Activated T-helper 1 cell treated with anti-CD3 and anti-CD28 coated beads, Interleukin-12 subunit alpha, Interleukin-12 subunit beta, Interleukin-2, Interleukin-4 antibody, amounts not matched to agents 30 ng/mL and 10 ng/mL and 1 ng/mL, durations not matched to agents 14 hours and 24 hours and 36 hours (primary cell): ENCODE measurements at regions not wholly inside any gene's neighbourhood (a gene's known extent, or its start where the extent isn't known, plus 50 kb on each side); places are given as distances from the start of the nearest gene placed in this dataset.

ENCODE experiments used
- DNase-seq: peaks from one replicate; pipeline ENCODE4 v3.0.0; 2021; ENCODE audit warnings: low spot score
- H3K27ac Mint-ChIP-seq: one replicate; pipeline ENCODE4 v1.8.0; 2021; ENCODE audit warnings: mild to moderate bottlenecking, mixed read lengths
- H3K27me3 Mint-ChIP-seq: one replicate; pipeline ENCODE4 v1.8.0; 2022; ENCODE audit warnings: mild to moderate bottlenecking, moderate library complexity, mixed read lengths; ENCODE audit not compliant: insufficient read depth
- H3K36me3 Mint-ChIP-seq: one replicate; pipeline ENCODE4 v1.8.0; 2021; ENCODE audit warnings: low read depth, mixed read lengths
- H3K4me1 Mint-ChIP-seq: one replicate; pipeline ENCODE4 v1.8.0; 2021; ENCODE audit warnings: low read depth, mixed read lengths
- H3K4me3 Mint-ChIP-seq: one replicate; pipeline ENCODE4 v1.8.0; 2021; ENCODE audit warnings: mild to moderate bottlenecking, moderate library complexity, mixed read lengths
- H3K9me3 Mint-ChIP-seq: one replicate; pipeline ENCODE4 v1.8.0; 2021; ENCODE audit warnings: mixed read lengths
- intact Hi-C: fragments of 100-400 bp; cut with micrococcal nuclease; formaldehyde crosslinking; loops from one replicate; pipeline ENCODE4 v1.15.1; 2024

- Mint-ChIP-seq H3K27ac (no peak overlapping the region), H3K4me1 (no peaks in the 10 kb centered on the region), H3K36me3 (peaks cover 2% of the 10 kb centered on the region), H3K9me3 (peaks cover 8% of the 10 kb centered on the region), H3K4me3 (no peak overlapping the region), H3K27me3 (peaks cover 2% of the 10 kb centered on the region)
- intact Hi-C loops = no loop called here
- DNase-seq = no peak
Measured at GRCh38 chr6:14964556-14965270, 281.2 kb upstream of the JARID2 start.

DNA sequence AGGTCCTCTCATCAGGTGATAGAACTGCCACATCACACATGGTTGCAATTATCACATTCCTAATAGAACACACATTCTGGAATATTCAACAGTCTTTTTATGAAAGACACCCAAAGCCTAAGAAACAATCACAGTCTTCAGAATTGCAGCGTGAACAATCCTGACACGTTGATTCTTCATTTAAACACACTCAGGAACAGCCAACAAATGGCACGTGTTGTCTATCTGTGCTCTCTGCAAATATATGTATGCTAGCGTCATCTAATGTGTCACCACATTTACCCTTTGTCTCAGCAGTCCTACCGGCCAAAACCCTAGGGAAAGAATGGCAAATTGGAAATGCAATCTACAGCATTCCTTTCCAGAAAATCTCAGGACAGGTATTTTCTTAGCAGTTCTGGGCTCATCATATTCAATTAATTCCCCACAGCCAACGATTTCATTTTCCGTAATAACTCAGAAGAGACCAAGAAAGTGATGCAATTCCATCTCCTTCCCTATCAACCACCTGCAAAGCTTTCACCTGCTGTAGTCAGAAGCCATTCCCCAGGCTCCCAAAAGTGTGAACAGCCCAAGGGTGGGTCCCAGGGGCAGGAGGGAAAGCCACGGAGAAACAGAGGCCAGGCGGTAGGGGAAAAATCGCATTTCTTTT, 280.3 kb upstream of the JARID2 start:
- Mint-ChIP-seq H3K36me3 (peaks cover 3% of the 10 kb centered on the region), H3K27ac (no peak overlapping the region), H3K9me3 (peaks cover 13% of the 10 kb centered on the region), H3K4me1 (no peaks in the 10 kb centered on the region), H3K27me3 (peaks cover 2% of the 10 kb centered on the region), H3K4me3 (no peak overlapping the region)
- intact Hi-C loops = no loop called here
- no peak for DNase-seq

DNA sequence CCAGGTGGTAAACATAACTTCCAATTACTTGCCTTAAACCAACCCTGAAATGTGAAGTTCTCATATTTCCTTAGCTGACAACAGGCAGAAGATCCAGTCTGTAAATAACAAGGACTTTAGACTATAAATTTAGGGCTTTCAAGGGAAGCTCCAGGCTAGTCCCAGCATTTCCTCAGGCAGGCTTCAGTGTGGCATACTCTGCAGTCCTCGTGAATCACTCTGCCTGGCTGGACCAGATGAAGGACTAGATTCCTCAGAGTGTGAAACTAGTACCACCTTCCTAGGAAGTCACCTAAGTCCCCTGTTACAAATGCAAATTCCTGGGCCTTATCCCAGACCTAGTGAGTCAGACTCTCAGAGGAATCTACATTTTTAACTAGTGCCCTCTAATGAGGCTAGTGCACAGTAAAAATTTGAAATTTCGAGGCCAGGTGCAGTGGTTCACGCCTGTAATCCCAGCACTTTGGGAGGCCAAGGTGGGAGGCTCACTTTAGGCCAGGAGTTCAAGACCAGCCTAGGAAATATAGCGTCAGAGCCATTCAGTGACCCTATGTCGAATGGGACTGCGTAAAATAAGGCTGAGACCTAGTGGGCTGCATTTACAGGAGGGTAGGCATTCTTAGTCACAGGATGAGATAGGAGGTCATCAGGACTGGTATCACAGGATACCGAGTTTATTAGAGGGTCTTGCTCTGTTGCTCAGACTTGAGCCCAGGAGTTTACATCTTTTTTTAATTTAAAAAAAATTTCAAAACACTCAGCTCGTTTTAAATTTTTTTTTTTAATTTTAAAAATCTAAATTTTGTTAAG, 279.6 kb upstream of the JARID2 start:
- intact Hi-C loops = no loop called here
- Mint-ChIP-seq H3K4me3 (no peak overlapping the region), H3K27me3 (peaks cover 2% of the 10 kb centered on the region), H3K27ac (no peak overlapping the region), H3K36me3 (peaks cover 3% of the 10 kb centered on the region), H3K9me3 (peaks cover 13% of the 10 kb centered on the region), H3K4me1 (no peaks in the 10 kb centered on the region)
- DNase-seq = no peak

DNA sequence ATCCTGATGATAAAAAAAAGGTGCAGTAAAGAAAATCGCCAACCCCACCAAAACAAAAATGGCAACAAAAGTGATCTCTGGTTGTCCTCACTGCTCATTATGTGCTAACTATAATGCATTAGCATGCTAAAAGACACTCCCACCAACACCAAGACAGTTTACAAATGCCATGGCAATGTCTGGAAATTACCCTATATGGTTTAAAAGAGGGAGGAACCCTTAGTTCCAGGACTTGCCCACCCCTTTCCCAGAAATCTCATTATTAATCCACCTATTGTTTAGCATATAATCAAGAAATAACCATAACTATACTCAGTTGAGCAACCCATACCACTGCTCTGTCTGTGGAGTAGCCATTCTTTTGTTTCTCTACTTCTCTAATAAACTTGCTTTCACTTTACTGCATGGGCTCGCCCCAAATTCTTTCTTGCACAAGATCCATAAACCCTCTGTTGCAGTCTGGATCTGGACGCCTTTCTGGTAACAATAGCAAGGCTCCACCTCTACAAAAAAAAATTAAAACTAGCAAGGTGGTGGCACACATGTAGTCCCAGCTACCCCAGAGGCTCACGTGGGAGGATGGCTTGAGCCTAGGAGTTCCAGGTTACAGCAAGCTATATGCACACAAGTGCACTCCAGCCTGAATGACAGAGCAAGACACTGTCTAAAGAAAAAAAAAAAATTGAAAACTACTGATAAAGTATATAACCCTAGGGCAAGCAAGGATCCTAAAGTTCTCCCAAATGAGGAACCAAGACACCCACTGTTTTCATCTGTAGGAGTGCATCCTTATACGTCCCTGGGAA, 278.8 kb upstream of the JARID2 start:
- intact Hi-C loops = no loop called here
- Mint-ChIP-seq H3K9me3 (peaks cover 13% of the 10 kb centered on the region), H3K36me3 (peaks cover 3% of the 10 kb centered on the region), H3K27me3 (peaks cover 2% of the 10 kb centered on the region), H3K27ac (no peak overlapping the region), H3K4me1 (no peaks in the 10 kb centered on the region), H3K4me3 (no peak overlapping the region)
- no peak for DNase-seq

DNA sequence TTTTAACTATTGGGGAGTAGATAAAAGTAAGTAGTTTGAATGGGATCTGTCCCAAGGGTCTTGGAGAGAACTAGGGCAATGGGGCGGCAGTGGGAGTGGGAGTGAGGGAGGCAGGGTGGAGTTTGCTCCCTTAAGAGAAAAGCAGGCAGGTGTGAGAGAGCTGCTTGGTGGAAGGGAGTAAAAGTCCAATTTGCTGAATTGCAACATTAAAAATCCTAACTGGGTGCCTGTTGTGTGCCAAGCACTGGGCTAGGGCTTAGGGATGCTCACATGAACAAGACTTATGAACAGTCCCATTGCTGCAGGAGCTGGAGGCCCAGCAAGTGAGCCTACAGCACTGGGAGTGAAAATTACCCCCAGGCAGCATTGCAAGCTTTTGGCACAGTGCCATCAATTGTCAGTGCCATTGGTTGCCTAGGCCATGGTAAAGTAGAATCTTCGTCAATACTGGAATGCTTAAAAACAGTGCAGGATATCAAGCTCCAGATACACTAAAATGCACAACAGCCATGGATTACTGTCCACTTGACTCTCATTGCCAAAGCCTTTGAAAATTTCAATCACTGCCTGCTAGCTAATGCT, 277.7 kb upstream of the JARID2 start:
- H3K27ac Mint-ChIP-seq = no peak overlapping the region
- peaks cover 13% of the 10 kb centered on the region for H3K9me3 Mint-ChIP-seq
- intact Hi-C loops = no loop called here
- H3K4me3 Mint-ChIP-seq = no peak overlapping the region
- DNase-seq = no peak
- H3K27me3 Mint-ChIP-seq = peaks cover 2% of the 10 kb centered on the region
- peaks cover 3% of the 10 kb centered on the region for H3K36me3 Mint-ChIP-seq
- no peaks in the 10 kb centered on the region for H3K4me1 Mint-ChIP-seq

DNA sequence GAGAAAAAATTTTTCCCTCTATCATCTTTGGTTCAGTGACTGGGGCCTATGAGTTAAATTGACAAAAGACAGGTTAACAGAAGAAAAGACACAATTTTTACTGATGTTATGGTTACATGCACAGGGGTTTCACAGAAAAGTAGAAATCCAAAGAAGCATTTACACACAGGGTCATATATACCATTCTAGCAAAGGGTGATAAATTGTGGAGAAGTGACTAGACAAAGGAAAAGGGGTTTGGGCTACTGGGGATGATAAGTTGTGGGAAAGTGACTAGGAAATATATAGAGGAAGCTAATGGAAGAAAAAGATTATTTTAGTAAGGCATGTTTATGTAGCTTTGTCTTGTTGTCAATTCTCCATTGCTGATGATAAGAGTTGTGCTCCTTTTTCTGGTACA, 276.7 kb upstream of the JARID2 start:
- Mint-ChIP-seq H3K4me1 (no peaks in the 10 kb centered on the region), H3K9me3 (peaks cover 13% of the 10 kb centered on the region), H3K27ac (no peak overlapping the region), H3K4me3 (no peak overlapping the region), H3K27me3 (peaks cover 2% of the 10 kb centered on the region), H3K36me3 (peaks cover 3% of the 10 kb centered on the region)
- no peak for DNase-seq
- intact Hi-C loops = no loop called here

GRCh38 chr6:14972379-14973067, 273.3 kb upstream of the JARID2 start:
- peaks cover 13% of the 10 kb centered on the region for H3K9me3 Mint-ChIP-seq
- H3K36me3 Mint-ChIP-seq = peaks cover 3% of the 10 kb centered on the region
- H3K27ac Mint-ChIP-seq = no peak overlapping the region
- peaks cover 2% of the 10 kb centered on the region for H3K27me3 Mint-ChIP-seq
- DNase-seq = no peak
- H3K4me3 Mint-ChIP-seq = no peak overlapping the region
- H3K4me1 Mint-ChIP-seq = peaks cover 7% of the 10 kb centered on the region
- intact Hi-C loops = no loop called here

GRCh38 chr6:14974372-14974771, 271.5 kb upstream of the JARID2 start:
- intact Hi-C loops = no loop called here
- Mint-ChIP-seq H3K27me3 (no peaks in the 10 kb centered on the region), H3K4me3 (no peak overlapping the region), H3K9me3 (peaks cover 8% of the 10 kb centered on the region), H3K27ac (no peak overlapping the region), H3K4me1 (peaks cover 7% of the 10 kb centered on the region), H3K36me3 (peaks cover 3% of the 10 kb centered on the region)
- no peak for DNase-seq

- H3K36me3 Mint-ChIP-seq = no peaks in the 10 kb centered on the region
- peaks cover 7% of the 10 kb centered on the region for H3K4me1 Mint-ChIP-seq
- intact Hi-C loops = no loop called here
- H3K9me3 Mint-ChIP-seq = peaks cover 3% of the 10 kb centered on the region
- no peak overlapping the region for H3K27ac Mint-ChIP-seq
- H3K4me3 Mint-ChIP-seq = no peak overlapping the region
- H3K27me3 Mint-ChIP-seq = peaks cover 2% of the 10 kb centered on the region
- no peak for DNase-seq
Measured at GRCh38 chr6:14974792-14975470, 270.9 kb upstream of the JARID2 start.

DNA sequence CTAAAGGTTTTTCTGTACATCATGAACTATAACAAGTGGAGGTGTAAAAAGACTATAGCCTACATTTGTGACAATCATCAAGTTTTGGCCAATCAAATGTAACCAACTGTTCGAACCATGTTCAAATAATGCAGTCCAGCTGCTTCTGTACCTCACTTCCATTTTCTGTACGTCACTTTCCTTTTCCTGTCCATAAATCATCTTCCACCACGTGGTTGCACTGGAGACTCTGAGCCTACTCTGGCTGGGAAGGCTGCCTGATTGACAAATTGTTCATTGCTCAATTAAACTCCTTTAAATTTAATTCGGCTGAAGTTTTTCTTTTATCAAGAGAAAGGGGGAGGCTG, 270.4 kb upstream of the JARID2 start:
- peaks cover 7% of the 10 kb centered on the region for H3K4me1 Mint-ChIP-seq
- DNase-seq = no peak
- no peaks in the 10 kb centered on the region for H3K36me3 Mint-ChIP-seq
- H3K27me3 Mint-ChIP-seq = peaks cover 2% of the 10 kb centered on the region
- H3K4me3 Mint-ChIP-seq = no peak overlapping the region
- no peaks in the 10 kb centered on the region for H3K9me3 Mint-ChIP-seq
- intact Hi-C loops = no loop called here
- H3K27ac Mint-ChIP-seq = no peak overlapping the region

DNA sequence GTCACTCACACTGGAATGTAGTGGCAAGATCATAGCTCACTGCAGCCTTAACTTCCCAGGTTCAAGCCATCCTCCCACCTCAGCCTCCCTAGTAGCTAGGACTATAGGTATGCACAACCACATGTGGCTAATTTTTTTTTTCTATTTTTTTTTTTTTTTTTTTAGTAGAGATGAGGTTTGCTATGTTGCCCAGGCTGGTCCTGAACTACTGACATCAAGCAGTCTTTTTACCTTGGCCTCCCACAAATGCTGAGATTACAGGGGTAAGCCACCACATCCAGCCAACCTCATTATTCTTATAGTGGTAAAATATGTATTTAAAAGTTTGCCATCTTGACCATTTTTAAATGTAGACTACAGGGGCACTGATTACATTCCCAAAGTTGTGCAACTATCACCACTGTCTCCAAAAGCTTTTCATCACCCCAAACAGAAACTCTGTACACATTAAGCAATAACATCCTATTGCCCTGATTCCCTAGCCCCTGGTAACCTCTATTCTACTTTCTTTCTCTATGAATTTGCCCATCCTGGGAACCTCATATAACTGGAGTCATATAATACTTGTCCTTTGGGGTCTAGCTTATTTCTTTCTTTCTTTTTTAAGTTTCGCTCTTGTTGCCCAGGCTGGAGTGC, 268.0 kb upstream of the JARID2 start:
- peaks cover 7% of the 10 kb centered on the region for H3K4me1 Mint-ChIP-seq
- H3K27me3 Mint-ChIP-seq = peaks cover 8% of the 10 kb centered on the region
- H3K36me3 Mint-ChIP-seq = no peaks in the 10 kb centered on the region
- no peak overlapping the region for H3K4me3 Mint-ChIP-seq
- no peak for DNase-seq
- H3K27ac Mint-ChIP-seq = no peak overlapping the region
- intact Hi-C loops = no loop called here
- H3K9me3 Mint-ChIP-seq = no peaks in the 10 kb centered on the region
